ENCODE measurements at regions not wholly inside any gene's neighbourhood (a gene's known extent, or its start where the extent isn't known, plus 50 kb on each side); places are given as distances from the start of the nearest gene placed in this dataset.

- TF ChIP-seq POLR2A (IDR thresholded peaks at IDR 0.05) (no peak), CTCF (IDR thresholded peaks at IDR 0.05) (no peak)
Observed at GRCh38 chr22:44650806-44651205, 51.2 kb upstream of the PRR5 start.
